Activated CD8-positive, alpha-beta memory T cell treated with anti-CD3 and anti-CD28 coated beads for 1 hour (primary cell): ENCODE measurements at regions not wholly inside any gene's neighbourhood (a gene's known extent, or its start where the extent isn't known, plus 50 kb on each side); places are given as distances from the start of the nearest gene placed in this dataset.

Experiments used
- DNase-seq, 2 donors: peaks; one replicate each; pipeline ENCODE4 v3.0.0-alpha.2; 2020; ENCODE audit warnings: low read depth in 1 of 2; ENCODE audit errors: extremely low read depth in 1 of 2

DNA sequence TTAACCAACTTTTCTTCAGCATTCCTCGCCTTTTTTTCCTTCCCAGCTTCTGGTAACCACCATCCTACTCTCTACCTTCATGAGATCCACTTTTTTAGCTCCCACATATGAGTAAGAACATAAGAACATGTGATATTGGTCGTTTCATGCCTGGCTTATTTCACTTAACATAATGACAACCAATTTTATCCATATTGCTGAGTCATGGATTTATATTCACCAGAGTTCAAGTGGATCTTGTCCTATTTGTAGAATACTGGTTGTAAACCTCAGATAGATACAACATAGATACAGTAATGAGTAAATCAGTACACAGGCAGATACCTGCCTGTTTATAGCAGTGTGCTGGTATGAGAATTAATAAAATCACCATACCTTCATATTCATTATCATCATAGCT is 412.0 kb upstream of the RBMS3 start:
- DNase-seq: no peak

DNA sequence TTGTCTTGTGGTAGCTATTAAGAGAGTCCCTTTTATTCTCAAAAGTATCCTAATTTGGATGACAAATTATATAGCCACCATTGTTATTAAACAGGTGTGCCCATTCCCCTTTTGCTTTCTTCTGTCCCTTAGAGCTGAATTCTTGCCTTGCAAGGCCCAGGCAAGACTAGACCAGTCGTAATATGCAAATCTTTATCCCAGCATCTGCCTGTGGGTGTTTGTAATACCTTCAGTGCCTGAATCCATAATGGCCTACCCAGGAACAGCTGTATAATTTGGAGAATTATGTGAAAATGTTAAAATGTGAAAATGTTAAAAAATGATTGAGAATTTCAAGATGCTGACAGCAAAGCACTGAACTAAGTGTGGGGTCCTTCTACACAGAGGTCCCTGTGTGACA is 403.0 kb upstream of the RBMS3 start:
- no peak for DNase-seq

DNA sequence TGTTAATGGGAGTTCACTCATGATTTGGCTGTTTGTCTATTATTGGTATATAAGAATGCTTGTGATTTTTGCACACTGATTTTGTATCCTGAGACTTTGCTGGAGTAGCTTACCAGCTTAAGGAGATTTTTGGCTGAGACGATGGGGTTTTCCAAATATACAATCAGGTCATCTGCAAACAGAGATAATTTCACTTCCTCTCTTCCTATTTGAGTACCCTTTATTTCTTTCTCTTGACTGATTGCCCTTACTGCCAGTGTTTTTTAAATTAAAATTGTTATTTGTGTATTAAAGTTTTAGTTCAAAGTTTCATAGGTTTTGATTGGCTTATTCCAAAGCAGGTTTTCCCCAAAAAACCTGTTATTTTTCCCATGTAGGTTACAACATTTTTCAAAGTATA is 390.5 kb upstream of the RBMS3 start:
- DNase-seq: no peak

DNA sequence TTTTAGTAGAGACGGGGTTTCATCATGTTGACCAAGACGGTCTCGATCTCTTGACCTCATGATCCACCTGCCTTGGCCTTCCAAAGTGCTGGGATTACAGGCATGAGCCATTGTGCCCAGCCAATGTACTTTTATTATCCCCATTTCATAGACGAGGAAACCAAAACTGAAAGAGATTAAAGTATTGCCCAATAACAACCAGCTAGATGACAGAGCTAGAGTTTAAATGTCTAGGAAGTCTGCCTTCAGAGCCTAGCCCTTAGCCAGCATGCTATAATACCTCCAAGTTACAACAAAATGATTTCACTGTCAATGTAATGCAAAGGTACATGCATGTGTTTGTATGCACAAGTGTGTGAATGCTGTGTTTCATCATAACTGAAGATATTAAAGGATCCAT is 389.4 kb upstream of the RBMS3 start:
- no peak for DNase-seq

DNA sequence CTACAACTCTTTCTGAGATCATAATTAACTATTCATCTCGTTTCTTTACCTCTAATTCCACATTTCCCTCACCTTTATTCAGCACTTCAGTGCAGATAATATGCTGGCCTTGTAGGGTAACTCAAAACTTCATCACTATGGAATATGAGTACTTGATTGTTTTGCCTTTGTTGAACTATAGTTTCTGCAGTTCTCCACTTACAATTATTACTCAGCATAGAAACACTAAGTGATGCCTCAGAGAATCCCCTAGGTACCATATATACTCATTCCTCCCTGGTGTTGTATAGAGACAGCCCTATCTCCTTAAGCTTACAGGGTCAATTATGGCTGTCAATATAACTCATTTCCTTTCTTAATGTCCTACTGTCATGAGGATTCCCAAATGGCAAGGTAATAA is 380.6 kb upstream of the RBMS3 start:
- DNase-seq: no peak

DNA sequence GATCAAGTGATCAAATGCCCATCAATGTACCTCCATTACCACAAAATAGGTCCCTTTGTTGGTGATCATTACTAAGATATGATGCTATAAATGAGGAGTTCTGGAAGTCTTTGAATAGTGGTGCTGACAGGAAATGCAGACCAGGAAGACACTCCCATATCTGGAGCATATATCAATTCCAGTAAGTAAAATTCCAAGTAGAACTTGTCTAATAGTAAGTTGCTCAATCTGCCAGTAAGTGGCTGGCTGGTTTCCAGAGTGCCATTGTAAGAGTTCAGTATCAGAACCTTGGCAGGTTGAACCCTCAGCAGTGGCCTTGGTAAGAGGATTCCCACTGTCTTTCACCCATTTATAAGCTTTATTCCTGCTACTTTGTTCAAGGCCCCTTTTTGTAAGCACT is 379.9 kb upstream of the RBMS3 start:
- DNase-seq: no peak

DNA sequence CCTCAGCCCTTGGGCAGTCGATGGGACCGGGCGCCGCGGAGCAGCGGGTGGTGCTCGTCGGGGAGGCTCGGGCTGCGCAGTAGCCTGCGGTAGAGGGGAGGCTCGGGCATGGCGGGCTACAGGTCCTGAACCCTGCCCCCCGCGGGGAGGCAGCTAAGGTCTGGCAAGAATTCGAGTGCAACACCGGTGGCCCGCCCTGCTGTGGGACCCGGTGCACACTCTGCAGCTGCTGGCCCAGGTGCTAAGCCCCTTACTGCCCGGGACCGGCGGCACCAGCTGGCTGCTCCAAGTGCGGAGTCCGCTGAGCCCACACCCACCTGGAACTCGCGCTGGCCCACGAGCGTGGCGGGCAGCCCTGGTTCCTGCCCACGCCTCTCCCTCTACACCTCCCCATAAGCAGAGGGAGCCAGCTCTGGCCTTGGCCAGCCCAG is 377.7 kb upstream of the RBMS3 start:
- DNase-seq: no peak

DNA sequence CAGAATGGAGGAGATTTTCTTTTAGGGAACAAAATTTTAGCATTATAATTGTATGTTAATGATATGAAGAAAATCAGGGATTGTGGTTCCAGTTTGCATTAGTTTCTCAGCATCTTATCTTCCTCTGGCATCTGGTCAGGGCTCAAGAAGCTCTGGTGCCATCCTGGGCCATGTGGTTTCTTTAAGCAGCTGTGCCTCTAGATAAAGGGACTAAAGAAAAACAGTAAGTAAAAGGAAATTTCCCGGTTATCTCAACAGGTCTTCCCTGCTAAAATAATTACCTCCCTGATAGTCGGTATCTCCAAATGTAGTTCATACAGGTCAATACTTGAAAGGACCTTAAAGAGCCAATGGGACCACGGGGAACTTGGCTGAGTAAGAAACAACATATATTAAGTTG is 375.1 kb upstream of the RBMS3 start:
- DNase-seq: no peak

DNA sequence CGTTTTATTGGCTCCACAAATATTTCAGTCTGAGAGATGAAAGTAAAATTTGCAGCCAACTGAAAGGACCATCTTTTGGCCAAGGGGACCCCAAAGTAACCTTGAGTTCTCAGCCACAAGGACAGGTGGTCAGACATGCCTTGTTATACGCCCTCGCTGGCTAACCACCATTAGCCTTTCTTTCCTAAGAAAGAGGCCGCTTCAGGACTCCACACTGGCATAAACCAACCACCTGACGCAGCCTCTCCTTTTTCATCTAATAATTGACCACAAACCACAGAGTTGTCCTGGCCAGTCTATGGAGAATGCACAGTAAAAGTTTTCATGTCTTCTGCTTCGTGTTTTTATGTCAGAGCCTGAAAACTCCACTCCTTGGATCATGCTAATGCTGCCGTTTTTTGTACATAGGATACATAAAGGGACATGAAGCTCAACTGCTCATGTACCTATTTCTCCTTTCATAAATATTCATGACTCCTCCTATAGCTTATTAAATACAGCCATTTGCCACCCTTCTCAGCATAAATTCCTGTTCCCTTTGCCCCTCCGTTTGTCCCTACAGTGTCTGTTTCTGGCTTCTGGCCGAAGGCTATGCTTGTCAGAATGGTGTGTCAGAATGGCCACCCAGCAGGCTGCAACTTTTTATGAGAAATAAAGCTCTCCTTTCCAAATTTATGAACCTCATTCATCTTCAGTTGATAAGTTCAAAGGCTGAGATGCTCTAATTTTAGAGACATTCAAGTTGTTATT is 374.1 kb upstream of the RBMS3 start:
- DNase-seq: no peak

DNA sequence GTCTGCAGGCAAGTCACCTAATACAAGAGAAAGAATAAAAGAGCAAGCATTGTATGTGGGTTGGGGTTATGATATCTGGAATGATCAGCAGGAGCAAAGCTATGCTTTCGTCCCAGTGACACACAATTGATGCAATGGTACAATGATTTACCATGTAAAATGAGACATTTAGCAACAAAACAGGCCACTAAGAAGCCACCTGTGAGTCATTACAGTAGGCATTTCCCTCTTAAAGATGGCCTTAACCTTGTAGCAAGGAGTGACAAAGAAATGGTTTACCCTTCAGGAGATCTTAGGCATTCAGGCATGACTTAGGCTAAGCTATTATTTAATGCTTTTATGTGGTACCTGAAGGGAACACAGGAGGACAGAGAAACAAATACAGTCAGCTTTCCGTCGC is 373.3 kb upstream of the RBMS3 start:
- DNase-seq: no peak

DNA sequence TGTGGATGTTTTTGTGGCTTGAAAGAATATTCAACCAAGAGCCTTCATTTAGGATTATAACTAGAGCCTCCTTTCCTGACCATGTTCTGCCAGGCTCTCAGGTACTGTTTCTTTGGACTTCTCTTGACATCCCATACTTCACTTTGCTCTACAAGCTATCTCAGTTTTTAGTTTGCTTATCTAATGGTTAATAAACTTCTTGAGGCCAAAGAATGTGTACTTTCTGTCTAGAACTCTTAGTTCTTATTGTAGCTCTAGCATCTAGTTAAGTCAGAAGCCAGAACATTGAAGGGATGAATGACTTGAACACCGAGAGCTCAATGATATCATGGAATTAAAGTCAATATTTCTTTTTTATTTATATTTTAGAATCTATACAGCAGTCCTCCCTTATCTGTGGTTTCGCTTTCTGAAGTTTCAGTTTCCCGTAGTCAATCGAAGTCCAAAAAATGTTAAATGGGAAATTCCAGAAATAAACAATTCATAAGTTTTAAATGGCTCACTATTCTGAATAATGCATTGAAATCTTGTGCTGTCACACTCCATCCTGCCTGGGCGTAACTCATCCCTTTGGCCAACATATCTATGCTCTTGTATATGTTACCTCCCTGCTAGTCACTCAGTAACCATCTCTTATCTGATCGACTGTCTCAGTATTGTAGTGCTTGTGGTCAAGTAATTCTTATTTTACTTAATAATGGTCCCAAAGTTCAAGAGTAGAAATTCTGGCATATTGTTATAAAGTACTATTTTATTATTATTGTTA is 368.6 kb upstream of the RBMS3 start:
- DNase-seq: no peak

DNA sequence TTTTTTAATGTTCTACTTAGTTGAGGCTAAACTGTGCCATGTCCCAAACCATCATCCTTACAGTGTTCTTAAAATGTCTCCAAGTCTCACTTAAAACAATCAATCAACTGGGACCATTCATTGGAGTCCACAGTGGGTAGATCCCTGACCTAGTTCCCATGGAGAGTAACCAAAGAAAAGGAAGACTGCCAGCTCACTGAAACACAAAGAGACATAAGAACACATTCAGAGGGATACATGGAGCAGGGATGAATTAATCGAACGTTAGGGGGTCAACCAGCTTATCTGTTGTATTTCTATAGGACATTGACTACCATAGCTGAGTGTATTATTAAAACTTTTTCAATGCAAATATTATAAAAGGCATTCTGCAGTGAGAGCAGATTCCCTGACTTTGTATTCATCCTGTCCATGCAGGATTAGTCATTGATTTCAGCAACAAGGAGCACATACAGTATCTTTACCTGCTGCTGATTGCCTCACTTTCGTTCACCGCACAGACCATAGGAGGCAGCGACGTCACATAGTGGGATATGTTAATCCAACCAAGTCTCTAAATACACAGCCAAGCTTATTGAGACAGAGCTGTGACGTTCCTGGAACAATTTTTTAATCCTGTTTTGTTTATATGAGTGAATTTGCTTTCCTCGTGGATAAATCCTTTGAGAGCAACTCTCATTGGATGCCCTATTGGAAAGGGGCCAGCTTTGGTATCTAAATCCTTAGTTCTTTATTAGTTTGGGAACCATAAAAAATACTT is 364.9 kb upstream of the RBMS3 start:
- no peak for DNase-seq

DNA sequence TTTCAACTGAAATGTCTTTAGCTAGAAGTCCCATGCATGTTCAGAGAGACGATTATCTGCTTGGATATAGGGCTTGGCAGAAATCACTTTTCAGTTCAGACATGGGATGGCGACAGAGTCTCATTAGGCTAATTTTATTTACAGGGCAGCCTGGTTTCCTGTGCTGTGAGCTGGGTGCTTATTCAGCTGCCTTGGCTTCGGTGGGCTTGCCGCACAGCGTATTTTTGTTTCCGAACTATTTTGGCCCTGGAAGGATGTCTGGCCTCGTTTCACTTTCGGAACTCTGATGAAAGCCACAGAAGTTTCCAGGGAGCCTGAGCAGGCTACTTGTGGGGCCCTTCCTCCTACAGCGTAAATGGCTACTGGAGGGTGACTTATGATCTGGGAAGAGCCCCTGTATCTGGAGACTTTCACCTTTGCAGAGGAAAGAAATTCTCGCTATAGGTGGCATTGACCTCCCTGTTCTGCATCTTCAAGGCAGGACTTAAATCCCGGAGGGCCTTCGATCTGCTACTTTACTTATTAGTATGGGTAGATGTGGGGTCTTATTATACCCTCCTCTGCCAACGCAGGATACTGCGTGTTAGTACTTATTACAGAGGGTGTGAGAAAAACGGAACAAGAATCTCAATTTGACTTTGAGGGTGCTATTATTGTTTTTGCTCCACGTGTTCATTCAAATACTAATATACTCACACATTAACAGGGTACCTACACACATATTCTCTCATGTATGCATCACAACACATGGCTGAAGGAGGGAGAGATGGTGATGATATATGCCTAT is 364.0 kb upstream of the RBMS3 start:
- DNase-seq: no peak

DNA sequence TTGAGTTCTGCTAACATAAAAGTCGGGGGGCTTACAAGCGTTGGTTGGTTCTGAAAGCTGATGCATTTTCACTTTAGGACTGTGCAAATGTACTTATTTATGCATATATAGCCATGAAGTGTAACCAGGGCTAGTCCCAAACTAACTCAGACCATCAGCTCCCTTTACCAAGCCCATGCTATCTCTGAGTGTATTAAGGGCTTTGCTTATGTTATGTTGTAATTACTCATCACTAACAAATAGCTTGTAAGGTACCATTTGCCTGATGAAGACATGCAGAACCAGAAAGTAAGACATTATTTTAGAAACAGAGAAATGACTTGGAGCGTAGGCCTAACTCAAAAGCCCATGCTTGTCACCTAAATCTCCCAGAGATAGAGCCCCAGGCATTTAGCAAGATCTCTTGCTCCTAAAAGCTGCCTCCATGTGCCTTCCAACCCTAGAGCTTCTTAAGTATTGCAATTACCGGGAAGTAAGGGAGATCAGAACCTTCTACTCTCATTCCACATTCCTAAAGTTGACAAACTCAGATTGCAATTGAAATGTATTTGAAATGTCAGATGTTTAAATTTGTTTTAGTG is 362.9 kb upstream of the RBMS3 start:
- no peak for DNase-seq

DNA sequence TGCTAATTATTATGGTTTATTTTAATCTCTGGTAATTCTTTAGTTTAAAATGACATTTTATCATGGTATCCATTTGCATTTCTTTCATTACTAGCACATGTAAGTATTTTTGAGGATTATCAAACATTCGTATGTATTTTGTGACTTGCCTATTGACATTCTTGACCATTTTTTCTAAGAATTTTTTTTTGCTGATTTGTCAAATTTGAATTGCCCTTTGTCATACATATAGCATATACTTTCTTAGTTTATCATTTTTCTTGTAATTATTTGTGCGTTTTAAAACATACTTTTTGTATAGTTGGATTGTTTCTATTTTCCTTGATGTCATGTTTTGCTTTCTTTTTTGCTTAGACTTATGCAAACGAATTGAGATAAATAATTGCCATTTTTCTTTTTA is 358.5 kb upstream of the RBMS3 start:
- no peak for DNase-seq

DNA sequence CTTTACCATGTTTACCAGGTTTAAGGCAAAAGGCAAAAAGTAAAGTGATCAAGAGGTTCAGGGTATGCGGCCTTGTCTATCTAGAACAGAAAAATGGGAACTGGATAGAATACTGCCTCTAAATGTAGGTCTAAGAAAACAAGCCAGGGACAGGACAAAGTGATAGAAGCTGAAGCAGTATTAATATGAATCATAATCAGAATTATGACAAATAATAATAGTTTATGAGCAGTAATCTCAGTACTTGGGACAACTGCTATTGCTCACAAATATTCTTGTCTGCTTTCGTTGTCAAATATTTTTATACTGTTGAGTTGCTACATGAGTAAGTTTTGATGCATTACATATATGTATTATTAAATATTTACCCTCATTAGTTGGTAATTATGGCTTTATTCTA is 356.9 kb upstream of the RBMS3 start:
- DNase-seq: no peak

DNA sequence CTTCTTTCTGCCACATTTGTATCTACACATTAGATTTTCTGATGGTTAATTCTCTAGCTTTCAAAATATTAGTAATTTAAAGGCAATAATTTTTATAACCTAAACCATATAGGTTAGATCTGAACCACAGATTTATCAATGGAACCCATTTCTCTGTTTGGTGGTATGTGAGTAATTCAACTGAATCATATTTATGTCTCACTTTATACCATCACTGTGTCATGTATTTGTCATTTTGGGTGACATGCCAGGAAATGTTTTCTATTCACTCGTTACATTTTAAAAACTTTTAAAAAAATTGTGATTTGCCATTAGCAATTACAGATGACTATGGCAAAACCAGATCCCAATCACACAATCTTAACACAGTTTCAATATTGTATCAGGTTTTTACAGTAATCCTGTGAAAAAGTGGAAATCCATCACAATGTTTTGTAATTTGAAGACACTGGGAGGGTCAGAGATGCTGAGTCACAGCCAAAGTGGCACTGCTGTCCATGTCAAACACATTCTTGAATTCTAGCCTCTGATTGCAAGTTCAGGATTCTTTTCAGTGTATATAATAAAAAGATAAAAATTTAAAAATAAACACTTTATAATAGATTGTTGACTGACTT is 356.0 kb upstream of the RBMS3 start:
- no peak for DNase-seq

DNA sequence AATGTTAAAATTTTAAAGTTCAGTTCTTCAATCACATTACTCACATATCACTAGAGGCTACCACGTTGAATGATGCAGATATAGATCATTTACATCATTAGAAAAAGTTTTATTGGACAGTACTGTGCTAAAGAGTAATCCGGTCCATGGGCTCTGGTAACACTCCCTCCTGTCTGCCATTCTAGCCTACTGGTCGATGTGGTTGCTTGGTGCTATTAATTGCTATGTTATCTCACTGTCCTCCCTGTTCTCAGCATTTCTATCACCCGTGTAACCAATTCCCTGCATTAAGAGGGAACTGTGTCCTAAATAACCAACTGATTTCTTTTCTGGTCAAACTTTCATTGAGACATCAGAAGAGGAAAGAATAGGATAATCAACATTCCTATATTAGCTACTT is 347.5 kb upstream of the RBMS3 start:
- no peak for DNase-seq

DNA sequence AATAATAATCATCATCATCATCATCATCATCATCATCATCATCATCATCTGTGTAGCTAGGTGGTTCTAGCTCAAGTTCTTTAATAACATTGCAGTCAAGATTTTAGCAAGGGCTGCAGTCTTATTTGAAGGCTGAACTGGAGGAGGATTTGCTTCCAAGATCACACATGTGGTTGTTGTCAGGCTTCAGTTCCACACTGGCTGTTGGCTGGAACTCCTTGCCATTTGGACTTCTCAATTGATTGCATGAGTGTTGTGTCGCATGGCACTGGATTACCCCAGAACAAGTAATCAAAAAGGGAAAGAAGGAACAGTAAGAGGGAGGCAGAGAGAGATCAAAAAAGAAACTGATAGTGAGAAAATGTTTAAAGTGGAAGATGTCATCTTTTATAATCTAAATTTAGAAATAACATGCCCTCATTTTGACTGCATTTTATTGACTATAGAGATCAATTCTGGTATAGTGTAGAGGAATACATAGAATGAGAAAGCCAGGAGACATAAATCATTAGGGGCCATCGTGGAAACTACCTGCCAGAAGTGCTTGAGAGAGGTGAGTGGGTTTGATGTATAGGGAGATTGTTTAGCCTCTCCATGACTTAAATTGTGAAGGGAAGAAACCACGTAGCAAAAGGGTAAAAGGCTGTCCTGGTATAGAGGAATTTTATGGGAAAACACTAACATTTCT is 346.6 kb upstream of the RBMS3 start:
- DNase-seq: no peak

DNA sequence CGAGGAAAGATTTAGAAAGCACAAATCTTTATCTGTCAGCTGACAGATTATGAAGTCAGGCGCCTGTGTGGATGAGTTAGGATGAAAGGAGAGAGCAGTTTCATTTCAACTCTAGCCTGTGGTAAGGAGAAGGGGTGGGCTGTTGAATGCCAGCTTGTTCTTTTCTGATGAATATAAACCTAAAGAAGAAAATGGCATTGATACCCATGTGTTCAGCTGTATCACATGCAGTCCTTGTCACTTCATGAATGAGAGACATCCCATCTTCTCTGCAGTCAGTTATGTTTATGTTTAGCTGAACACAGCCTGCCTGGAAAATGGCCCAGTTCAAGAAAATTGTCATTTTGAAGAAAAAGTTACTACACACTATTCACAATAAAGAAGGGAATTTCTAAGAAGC is 345.7 kb upstream of the RBMS3 start:
- DNase-seq: no peak
